Colonic mucosa (tissue), 4 donors: ENCODE measurements at regions not wholly inside any gene's neighbourhood (a gene's known extent, or its start where the extent isn't known, plus 50 kb on each side); places are given as distances from the start of the nearest gene placed in this dataset.
"Not testable (repeated sequence)": the region's sequence is repeated elsewhere in the genome, so short reads cannot be mapped to it uniquely, and the experiment has no call there.

Experiments used
- DNase-seq: peaks from one replicate; pipeline ENCODE4 v3.0.0-alpha.2; 2020
- H3K27ac ChIP-seq: fragments of 200-600 bp; one replicate; pipeline ENCODE4 v1.8.0; 2021
- H3K27me3 ChIP-seq: fragments of 200-600 bp; one replicate; pipeline ENCODE4 v1.8.0; 2021
- H3K36me3 ChIP-seq: fragments of 200-600 bp; one replicate; pipeline ENCODE4 v1.8.0; 2021
- H3K4me1 ChIP-seq: fragments of 200-600 bp; one replicate; pipeline ENCODE4 v1.8.0; 2021; ENCODE audit warnings: mild to moderate bottlenecking
- H3K4me3 ChIP-seq: fragments of 200-600 bp; one replicate; pipeline ENCODE4 v1.8.0; 2021
- H3K9ac ChIP-seq, 2 donors: one replicate each; pipeline ENCODE4 v1.7.0; 2013; ENCODE audit warnings: control low read depth in 2 of 2, low read depth in 2 of 2, low read length in 2 of 2
- H3K9me3 ChIP-seq: fragments of 200-600 bp; one replicate; pipeline ENCODE4 v1.8.0; 2021
- intact Hi-C: fragments of 100-400 bp; cut with DNase I; formaldehyde crosslinking; loops from one replicate; pipeline ENCODE4 v1.14.1; 2022
- TF ChIP-seq, protein P1 (sequence below): fragments of 200-600 bp; IDR thresholded peaks from one replicate; pipeline ENCODE4 v1.8.0; 2022; ENCODE audit warnings: antibody characterized with exemption, mild to moderate bottlenecking
- donor health status: healthy.
- donor health status: DM: no; HTN: no; CAD: no.
- donor health status: DM: no; HTN: no; CAD: no.

DNA sequence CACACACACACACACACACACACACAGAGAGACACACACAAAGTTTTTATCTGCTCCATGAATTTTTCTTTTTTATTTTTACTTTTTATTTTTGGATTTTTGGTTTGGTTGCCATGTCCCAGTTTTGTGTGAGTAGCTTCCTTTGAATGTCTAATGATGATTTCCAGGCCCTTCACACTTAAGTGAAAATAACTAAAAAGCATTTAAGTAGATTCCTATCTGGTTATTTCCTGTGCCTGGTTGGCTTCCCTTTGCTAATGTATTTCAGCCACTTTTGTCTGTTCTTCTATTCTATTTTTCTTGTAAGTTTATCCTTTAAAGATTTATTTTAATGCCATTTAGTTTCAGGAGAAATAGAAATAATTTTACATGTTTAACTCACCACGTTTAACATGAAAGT, 755.4 kb downstream of the SLC6A15 start:
- Histone ChIP-seq H3K27ac (no peak overlapping the region), H3K4me1 (no peaks in the 10 kb centered on the region), H3K4me3 (no peak overlapping the region), H3K9me3 (no peaks in the 10 kb centered on the region), H3K36me3 (no peaks in the 10 kb centered on the region), H3K27me3 (no peaks in the 10 kb centered on the region), H3K9ac (no peak overlapping the region)
- intact Hi-C loops = no loop called here
- TF ChIP-seq, protein P1, sequence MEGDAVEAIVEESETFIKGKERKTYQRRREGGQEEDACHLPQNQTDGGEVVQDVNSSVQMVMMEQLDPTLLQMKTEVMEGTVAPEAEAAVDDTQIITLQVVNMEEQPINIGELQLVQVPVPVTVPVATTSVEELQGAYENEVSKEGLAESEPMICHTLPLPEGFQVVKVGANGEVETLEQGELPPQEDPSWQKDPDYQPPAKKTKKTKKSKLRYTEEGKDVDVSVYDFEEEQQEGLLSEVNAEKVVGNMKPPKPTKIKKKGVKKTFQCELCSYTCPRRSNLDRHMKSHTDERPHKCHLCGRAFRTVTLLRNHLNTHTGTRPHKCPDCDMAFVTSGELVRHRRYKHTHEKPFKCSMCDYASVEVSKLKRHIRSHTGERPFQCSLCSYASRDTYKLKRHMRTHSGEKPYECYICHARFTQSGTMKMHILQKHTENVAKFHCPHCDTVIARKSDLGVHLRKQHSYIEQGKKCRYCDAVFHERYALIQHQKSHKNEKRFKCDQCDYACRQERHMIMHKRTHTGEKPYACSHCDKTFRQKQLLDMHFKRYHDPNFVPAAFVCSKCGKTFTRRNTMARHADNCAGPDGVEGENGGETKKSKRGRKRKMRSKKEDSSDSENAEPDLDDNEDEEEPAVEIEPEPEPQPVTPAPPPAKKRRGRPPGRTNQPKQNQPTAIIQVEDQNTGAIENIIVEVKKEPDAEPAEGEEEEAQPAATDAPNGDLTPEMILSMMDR = no peak
- no peak for DNase-seq

DNA sequence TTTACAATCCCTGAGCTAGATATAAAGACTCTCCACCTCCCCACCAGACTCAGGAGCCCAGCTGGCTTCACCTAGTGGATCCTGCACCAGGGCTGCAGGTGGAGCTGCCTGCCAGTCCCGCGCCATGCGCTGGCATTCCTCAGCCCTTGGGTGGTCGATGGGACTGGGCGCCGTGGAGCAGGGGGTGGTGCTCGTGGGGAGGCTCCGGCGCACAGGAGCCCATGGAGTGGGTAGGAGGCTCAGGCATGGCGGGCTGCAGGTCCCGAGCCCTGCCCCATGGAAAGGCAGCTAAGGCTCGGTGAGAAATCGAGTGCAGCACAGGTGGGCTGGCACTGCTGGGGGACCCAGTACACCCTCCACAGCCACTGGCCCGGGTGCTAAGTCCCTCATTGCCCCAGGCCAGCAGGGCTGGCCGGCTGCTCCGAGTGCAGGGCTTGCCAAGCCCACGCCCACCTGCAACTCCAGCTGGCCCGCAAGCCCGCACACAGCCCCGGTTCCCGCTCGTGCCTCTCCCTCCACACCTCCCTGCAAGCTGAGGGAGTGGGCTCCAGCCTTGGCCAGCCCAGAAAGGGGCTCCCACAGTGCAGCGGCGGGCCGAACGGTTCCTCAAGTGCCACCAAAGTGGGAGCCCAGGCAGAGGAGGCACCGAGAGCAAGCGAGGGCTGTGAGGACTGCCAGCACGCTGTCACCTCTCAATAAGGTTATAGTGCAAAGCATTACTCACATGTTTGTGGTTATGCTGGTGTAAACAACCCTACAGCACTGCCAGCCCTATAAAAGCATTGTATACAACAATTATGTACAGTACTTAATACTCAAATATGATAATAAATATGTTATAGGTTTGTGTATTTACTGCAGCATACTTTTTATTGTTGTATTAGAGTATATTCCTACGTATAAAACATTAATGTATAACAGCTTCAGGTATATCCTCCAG, 757.3 kb downstream of the SLC6A15 start:
- H3K27ac ChIP-seq, H3K9me3 ChIP-seq, DNase-seq, H3K9ac ChIP-seq, H3K4me3 ChIP-seq, H3K36me3 ChIP-seq, H3K27me3 ChIP-seq, H3K4me1 ChIP-seq, intact Hi-C loops: not testable (repeated sequence)

DNA sequence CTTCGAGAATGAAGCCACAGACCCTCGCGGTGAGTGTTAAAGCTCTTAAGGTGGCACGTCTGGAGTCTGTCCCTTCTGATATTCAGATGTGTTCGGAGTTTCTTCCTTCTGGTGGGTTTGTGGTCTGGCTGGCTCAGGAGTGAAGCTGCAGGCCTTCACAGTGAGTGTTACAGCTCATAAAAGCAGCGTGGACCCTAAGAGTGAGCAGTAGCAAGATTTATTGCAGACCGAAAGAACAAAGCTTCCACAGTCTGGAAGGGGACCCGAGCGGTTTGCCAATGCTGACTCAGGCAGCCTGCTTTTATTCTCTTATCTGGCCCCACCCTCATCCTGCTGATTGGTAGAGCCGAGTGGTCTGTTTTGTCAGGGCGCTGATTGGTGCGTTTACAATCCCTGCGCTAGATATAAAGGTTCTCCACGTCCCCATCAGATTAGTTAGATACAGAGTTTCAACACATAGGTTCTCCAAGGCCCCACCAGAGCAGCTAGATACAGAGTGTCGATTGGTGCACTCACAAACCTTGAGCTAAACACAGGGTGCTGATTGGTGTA, 758.1 kb downstream of the SLC6A15 start:
- H3K4me1 ChIP-seq, H3K9me3 ChIP-seq, intact Hi-C loops, H3K36me3 ChIP-seq, H3K27ac ChIP-seq, H3K27me3 ChIP-seq, H3K4me3 ChIP-seq, H3K9ac ChIP-seq, DNase-seq: not testable (repeated sequence)

DNA sequence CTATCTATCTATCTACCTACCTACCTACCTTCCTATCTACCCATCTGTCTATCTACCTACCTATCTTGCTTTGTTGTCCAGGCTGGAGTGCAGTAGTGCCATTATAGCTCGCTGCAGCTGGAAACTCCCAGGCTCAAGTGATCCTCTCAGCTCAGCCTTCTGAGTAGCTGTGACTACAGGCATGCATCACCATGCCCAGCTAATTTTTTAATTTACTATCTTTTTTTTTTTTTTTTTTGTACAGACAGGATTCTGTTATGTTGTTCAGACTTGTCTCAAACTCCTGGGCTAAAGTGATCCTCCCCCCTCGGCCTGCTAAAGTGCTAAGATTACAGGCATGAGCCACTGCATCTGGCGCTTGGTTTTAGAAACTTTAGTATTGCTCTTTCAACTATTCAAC, 762.4 kb downstream of the SLC6A15 start:
- Histone ChIP-seq H3K4me3 (no peak overlapping the region), H3K27ac (no peak overlapping the region), H3K36me3 (no peaks in the 10 kb centered on the region), H3K27me3 (no peaks in the 10 kb centered on the region), H3K9me3 (no peaks in the 10 kb centered on the region), H3K9ac (no peak overlapping the region), H3K4me1 (no peaks in the 10 kb centered on the region)
- TF ChIP-seq, protein P1 = no peak
- intact Hi-C loops = no loop called here
- no peak for DNase-seq

DNA sequence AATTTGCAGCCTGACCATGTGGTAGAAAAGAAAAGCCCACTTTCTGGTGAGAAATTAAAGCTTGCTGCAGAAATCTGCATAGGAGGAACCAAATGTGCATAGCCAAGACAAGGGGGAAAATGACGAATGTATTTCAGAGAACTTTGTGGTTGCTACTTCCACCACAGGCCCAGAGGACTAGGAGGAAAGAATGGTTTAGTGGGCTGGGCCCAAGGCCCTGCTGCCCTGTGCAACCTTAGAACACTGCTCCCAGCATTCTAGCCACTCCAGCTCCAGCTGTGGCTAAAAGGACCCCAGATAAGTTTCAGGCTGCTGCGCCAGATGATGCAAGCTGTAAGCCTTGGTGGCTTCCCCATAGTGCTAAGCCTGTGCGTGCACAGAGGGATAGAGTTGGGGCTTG, 764.3 kb downstream of the SLC6A15 start:
- intact Hi-C loops = no loop called here
- H3K27me3 ChIP-seq = no peaks in the 10 kb centered on the region
- no peaks in the 10 kb centered on the region for H3K36me3 ChIP-seq
- H3K27ac ChIP-seq = no peak overlapping the region
- H3K9me3 ChIP-seq = no peaks in the 10 kb centered on the region
- TF ChIP-seq, protein P1 = no peak
- H3K4me1 ChIP-seq = no peaks in the 10 kb centered on the region
- no peak overlapping the region for H3K4me3 ChIP-seq
- no peak for DNase-seq
- no peak overlapping the region for H3K9ac ChIP-seq

DNA sequence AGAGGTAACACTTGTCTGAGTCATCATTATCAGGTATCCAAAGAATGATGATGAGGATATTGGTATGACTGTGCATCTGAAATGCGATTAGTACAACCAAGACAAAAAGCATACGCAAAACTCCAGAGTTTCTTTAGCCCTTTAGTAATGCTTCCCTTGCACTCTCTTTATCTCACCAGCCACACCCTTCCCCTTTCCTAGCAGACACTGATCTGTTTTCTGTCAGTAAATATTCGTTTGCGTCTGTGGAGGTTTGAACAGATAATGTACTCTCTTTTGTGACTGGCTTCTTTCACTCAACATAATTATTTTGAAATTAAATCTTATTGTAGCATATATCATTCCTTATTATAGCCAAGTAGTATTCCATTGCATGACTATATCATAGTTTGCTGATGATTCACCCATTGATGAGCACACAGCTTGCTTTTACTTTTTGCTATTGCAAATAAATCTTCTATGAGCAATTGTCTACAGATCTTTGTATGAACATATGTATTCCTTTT, 775.7 kb downstream of the SLC6A15 start:
- Histone ChIP-seq H3K9me3 (no peaks in the 10 kb centered on the region), H3K36me3 (no peaks in the 10 kb centered on the region), H3K9ac (no peak overlapping the region), H3K27me3 (no peaks in the 10 kb centered on the region), H3K27ac (no peak overlapping the region), H3K4me3 (no peak overlapping the region), H3K4me1 (no peaks in the 10 kb centered on the region)
- no peak for DNase-seq
- TF ChIP-seq, protein P1 = no peak
- intact Hi-C loops = no loop called here
